Fibroblast of skin of back (primary cell): ENCODE measurements at regions not wholly inside any gene's neighbourhood (a gene's known extent, or its start where the extent isn't known, plus 50 kb on each side); places are given as distances from the start of the nearest gene placed in this dataset.
A peak's percentile ranks its signal among the peaks of the same experiment; 100 is the strongest.
"Not testable (repeated sequence)": the region's sequence is repeated elsewhere in the genome, so short reads cannot be mapped to it uniquely, and the experiment has no call there.

Source experiments
- DNase-seq: peaks from one replicate; pipeline ENCODE4 v3.0.0-alpha.2; 2013

GRCh38 chr7:125833839-125834238 lies 904.2 kb upstream of the POT1 start:
- DNase-seq, result no peak

- DNase-seq, result no peak
These were observed 901.1 kb upstream of the POT1 start for GRCh38 chr7:125830743-125831142.

GRCh38 chr7:125828153-125828700 lies 898.6 kb upstream of the POT1 start:
- peak; percentile 57 for DNase-seq

GRCh38 chr7:125823538-125823937 lies 893.9 kb upstream of the POT1 start:
- no peak for DNase-seq

GRCh38 chr7:125820495-125820894 lies 890.9 kb upstream of the POT1 start:
- peak; percentile 48 for DNase-seq

GRCh38 chr7:125814100-125814499 lies 884.5 kb upstream of the POT1 start:
- DNase-seq, result peak; percentile 87

GRCh38 chr7:125806491-125806890 lies 876.9 kb upstream of the POT1 start:
- DNase-seq, result not testable (repeated sequence)

- no peak for DNase-seq
These were observed 874.6 kb upstream of the POT1 start for GRCh38 chr7:125804273-125804672.

GRCh38 chr7:125780153-125780552 lies 850.5 kb upstream of the POT1 start:
- no peak for DNase-seq

GRCh38 chr7:125775317-125775716 lies 845.7 kb upstream of the POT1 start:
- no peak for DNase-seq

- no peak for DNase-seq
These were observed 843.6 kb upstream of the POT1 start for GRCh38 chr7:125773113-125773785.

GRCh38 chr7:125747966-125748365 lies 818.3 kb upstream of the POT1 start:
- no peak for DNase-seq

GRCh38 chr7:125746510-125746909 lies 816.9 kb upstream of the POT1 start:
- DNase-seq, result no peak

- DNase-seq, result no peak
These were observed 797.6 kb upstream of the POT1 start for GRCh38 chr7:125727215-125727614.

- DNase-seq, result no peak
These were observed 766.0 kb upstream of the POT1 start for GRCh38 chr7:125695626-125696025.

GRCh38 chr7:125683156-125683555 lies 753.5 kb upstream of the POT1 start:
- DNase-seq, result no peak

- no peak for DNase-seq
These were observed 751.9 kb upstream of the POT1 start for GRCh38 chr7:125681508-125681907.

- no peak for DNase-seq
These were observed 749.1 kb upstream of the POT1 start for GRCh38 chr7:125678771-125679170.

GRCh38 chr7:125675640-125676039 lies 746.0 kb upstream of the POT1 start:
- DNase-seq, result no peak

- DNase-seq, result no peak
These were observed 745.5 kb upstream of the POT1 start for GRCh38 chr7:125675169-125675568.

- peak; percentile 36 for DNase-seq
These were observed 741.4 kb upstream of the POT1 start for GRCh38 chr7:125670926-125671572.

GRCh38 chr7:125668321-125668993 lies 738.8 kb upstream of the POT1 start:
- no peak for DNase-seq

GRCh38 chr7:125664625-125665024 lies 735.0 kb upstream of the POT1 start:
- no peak for DNase-seq

- no peak for DNase-seq
These were observed 734.3 kb upstream of the POT1 start for GRCh38 chr7:125663961-125664360.
